ENCODE measurements at regions not wholly inside any gene's neighbourhood (a gene's known extent, or its start where the extent isn't known, plus 50 kb on each side); places are given as distances from the start of the nearest gene placed in this dataset.
"Not testable (repeated sequence)": the region's sequence is repeated elsewhere in the genome, so short reads cannot be mapped to it uniquely, and the experiment has no call there.

- DNase-seq (ENCODE audit: insufficient read length, low spot score) (no peak), FAIRE-seq (no peak)
- no peak for TF ChIP-seq CTCF (IDR thresholded peaks at IDR 0.05; ENCODE audit: insufficient read depth, missing control alignments)
Measured at GRCh38 chr3:44159696-44160300, 81.9 kb upstream of the TOPAZ1 start.

- no peak for DNase-seq (ENCODE audit: insufficient read length, low spot score)
- TF ChIP-seq CTCF (IDR thresholded peaks at IDR 0.05; ENCODE audit: insufficient read depth, missing control alignments): no peak
- no peak for FAIRE-seq
Measured at GRCh38 chr3:44160818-44161217, 80.9 kb upstream of the TOPAZ1 start.

- FAIRE-seq: no peak
- no peak for DNase-seq (ENCODE audit: insufficient read length, low spot score)
- TF ChIP-seq CTCF (IDR thresholded peaks at IDR 0.05; ENCODE audit: insufficient read depth, missing control alignments): no peak
Measured at GRCh38 chr3:44171891-44172290, 69.8 kb upstream of the TOPAZ1 start.

GRCh38 chr3:44172701-44173100 lies 69.0 kb upstream of the TOPAZ1 start:
- DNase-seq (ENCODE audit: insufficient read length, low spot score); FAIRE-seq: not testable (repeated sequence)

- FAIRE-seq (no peak), DNase-seq (ENCODE audit: insufficient read length, low spot score) (no peak)
- no peak for TF ChIP-seq CTCF (IDR thresholded peaks at IDR 0.05; ENCODE audit: insufficient read depth, missing control alignments)
Measured at GRCh38 chr3:44173263-44173662, 68.4 kb upstream of the TOPAZ1 start.

- no peak for DNase-seq (ENCODE audit: insufficient read length, low spot score)
- TF ChIP-seq CTCF (IDR thresholded peaks at IDR 0.05; ENCODE audit: insufficient read depth, missing control alignments): no peak
- no peak for FAIRE-seq
Measured at GRCh38 chr3:44175070-44175469, 66.6 kb upstream of the TOPAZ1 start.

- DNase-seq (ENCODE audit: insufficient read length, low spot score) (no peak), FAIRE-seq (no peak)
- TF ChIP-seq CTCF (IDR thresholded peaks at IDR 0.05; ENCODE audit: insufficient read depth, missing control alignments): no peak
Measured at GRCh38 chr3:44179246-44179645, 62.4 kb upstream of the TOPAZ1 start.

All from D721Med (cell line).